SK-N-SH treated with all-trans-retinoic acid at 6 μM for 48 hours (cell line): ENCODE measurements at regions not wholly inside any gene's neighbourhood (a gene's known extent, or its start where the extent isn't known, plus 50 kb on each side); places are given as distances from the start of the nearest gene placed in this dataset.

Experiments used
- BACH2 ChIP-seq: fragments of 250-450 bp; sonication (Bioruptor Pico); IDR thresholded peaks from 2 replicates; pipeline ENCODE4 v1.9.0; 2021; ENCODE audit warnings: mild to moderate bottlenecking, borderline replicate concordance
- RARB ChIP-seq: fragments of 250-450 bp; sonication (Bioruptor Pico); IDR thresholded peaks from 2 replicates; pipeline ENCODE4 v1.8.0; 2021; ENCODE audit warnings: mild to moderate bottlenecking, moderate library complexity
- TF ChIP-seq, protein P1 (sequence below): fragments of 250-450 bp; sonication (Bioruptor Pico); IDR thresholded peaks from 2 replicates; pipeline ENCODE4 v1.5.1; 2021; ENCODE audit warnings: mild to moderate bottlenecking, moderate library complexity
- TF ChIP-seq, protein P2 (sequence below): fragments of 250-450 bp; sonication (Bioruptor Pico); IDR thresholded peaks from 2 replicates; pipeline ENCODE4 v1.8.0; 2020; ENCODE audit warnings: mild to moderate bottlenecking, moderate library complexity, borderline replicate concordance

- TF ChIP-seq, protein P1, sequence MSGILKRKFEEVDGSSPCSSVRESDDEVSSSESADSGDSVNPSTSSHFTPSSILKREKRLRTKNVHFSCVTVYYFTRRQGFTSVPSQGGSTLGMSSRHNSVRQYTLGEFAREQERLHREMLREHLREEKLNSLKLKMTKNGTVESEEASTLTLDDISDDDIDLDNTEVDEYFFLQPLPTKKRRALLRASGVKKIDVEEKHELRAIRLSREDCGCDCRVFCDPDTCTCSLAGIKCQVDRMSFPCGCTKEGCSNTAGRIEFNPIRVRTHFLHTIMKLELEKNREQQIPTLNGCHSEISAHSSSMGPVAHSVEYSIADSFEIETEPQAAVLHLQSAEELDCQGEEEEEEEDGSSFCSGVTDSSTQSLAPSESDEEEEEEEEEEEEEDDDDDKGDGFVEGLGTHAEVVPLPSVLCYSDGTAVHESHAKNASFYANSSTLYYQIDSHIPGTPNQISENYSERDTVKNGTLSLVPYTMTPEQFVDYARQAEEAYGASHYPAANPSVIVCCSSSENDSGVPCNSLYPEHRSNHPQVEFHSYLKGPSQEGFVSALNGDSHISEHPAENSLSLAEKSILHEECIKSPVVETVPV (CRISPR knock-in tag), result no peak
- TF ChIP-seq BACH2, result no peak
- TF ChIP-seq RARB, result no peak
- TF ChIP-seq, protein P2, sequence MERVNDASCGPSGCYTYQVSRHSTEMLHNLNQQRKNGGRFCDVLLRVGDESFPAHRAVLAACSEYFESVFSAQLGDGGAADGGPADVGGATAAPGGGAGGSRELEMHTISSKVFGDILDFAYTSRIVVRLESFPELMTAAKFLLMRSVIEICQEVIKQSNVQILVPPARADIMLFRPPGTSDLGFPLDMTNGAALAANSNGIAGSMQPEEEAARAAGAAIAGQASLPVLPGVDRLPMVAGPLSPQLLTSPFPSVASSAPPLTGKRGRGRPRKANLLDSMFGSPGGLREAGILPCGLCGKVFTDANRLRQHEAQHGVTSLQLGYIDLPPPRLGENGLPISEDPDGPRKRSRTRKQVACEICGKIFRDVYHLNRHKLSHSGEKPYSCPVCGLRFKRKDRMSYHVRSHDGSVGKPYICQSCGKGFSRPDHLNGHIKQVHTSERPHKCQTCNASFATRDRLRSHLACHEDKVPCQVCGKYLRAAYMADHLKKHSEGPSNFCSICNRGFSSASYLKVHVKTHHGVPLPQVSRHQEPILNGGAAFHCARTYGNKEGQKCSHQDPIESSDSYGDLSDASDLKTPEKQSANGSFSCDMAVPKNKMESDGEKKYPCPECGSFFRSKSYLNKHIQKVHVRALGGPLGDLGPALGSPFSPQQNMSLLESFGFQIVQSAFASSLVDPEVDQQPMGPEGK (CRISPR knock-in tag), result no peak
Measured at GRCh38 chr7:25720427-25720826, 431.6 kb upstream of the NFE2L3 start.
